Smooth muscle cell of the brain vasculature (primary cell): ENCODE measurements at regions not wholly inside any gene's neighbourhood (a gene's known extent, or its start where the extent isn't known, plus 50 kb on each side); places are given as distances from the start of the nearest gene placed in this dataset.
A peak's percentile ranks its signal among the peaks of the same experiment; 100 is the strongest.

Experiments
- DNase-seq: peaks from one replicate; pipeline ENCODE4 v3.0.0-alpha.2; 2012; ENCODE audit warnings: low read depth, low spot score

DNA sequence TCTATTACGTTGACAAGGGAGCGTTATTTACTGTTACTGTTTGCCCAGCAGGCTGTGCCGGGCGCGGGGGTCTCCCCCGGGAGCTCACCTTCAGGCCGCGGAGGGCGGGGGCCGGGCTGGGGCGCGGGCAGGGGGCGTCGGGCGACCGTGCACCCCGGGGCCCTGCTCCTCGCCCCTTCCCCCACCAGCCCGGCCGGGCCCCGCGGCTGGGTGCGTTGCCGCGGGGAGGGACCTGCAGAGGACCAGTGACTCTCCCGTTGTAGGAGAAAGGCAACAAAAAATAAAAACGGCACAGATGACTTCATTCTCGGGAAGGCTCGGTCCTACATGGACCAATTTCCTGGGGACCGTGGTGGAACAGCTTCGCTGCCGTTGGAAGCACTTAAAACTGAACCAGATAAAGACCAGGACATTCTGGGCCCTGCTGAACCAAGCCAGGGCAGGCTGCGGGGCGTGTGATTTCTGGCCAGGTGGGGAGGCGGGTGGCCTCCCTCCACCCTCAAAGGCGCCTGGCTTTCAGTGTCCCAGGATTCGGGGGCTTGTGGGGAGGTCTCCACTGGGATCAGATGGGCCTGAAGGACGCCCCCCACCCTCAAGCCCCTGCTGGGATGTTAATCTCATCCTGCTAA is 57.4 kb downstream of the IGLL1 start:
- DNase-seq, result no peak

- peak; percentile 54 for DNase-seq
These were observed 58.5 kb downstream of the IGLL1 start for GRCh38 chr22:23521441-23522113.

DNA sequence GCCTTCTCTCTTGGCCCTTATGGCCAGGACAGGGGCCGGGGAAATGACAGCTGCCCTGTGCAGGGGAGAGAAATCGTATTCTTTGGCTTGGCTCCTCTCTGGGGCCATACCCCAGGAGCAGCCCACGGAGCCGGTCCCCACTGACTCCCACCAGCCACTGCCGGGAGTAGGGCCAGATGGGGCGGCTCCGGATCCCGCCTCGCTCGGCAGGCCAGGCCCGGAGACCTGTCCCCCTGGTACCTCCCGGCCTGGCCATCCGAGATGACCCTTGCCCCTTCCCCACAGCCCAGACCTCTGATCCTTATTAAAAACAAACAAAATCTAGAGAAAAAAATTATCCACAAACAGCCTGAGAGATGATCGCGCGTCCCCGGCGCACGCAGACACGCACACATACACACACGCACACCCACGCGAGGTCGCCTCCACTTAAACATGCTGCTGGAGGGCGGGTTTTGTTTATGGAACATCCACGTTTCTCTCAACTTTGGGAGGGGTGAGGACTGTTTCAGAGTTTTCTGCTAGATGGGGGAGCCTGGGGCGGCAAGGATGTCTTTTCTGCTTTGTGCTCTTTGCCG is 59.1 kb downstream of the IGLL1 start:
- DNase-seq, result no peak

GRCh38 chr22:23519442-23520157 is 60.5 kb downstream of the IGLL1 start:
- DNase-seq, result no peak

DNA sequence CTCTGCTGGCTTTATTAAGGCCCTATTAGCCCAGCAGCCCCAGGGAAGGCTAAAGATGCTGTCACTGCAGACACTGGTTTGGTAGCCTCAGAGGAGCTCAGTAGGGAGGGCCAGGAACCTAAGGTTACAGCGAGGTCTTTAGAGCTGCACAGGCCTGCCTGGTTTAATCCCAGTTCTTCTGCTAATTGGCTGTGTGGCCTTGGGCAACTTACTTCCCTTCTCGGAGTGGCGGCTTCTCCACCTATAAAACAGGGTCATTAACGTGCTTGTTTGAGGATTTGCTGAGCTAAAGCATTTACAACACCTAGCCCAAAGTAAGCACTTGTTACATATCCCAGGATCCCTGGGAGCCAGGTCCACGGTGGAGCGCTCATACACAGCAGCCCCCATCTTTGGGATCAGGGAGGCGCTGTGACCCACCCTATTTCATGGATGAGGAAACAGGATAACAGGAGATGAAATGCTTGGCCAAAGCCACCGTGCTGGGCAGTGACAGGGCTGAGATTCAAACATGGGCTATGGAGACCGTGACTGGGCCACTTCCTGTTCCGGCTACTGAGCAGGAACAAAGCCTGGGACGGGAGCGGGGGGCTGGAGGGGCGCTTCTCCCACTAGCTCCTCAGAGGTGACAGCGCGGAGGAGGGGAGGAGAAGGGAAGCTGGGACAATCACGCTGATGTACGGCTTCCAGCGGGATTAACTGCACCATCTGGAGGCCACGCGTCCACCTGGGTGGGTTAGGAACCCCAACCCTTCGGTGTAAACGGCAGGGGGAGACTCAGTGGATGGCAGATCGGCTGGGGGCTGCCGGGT is 61.5 kb downstream of the IGLL1 start:
- no peak for DNase-seq

DNA sequence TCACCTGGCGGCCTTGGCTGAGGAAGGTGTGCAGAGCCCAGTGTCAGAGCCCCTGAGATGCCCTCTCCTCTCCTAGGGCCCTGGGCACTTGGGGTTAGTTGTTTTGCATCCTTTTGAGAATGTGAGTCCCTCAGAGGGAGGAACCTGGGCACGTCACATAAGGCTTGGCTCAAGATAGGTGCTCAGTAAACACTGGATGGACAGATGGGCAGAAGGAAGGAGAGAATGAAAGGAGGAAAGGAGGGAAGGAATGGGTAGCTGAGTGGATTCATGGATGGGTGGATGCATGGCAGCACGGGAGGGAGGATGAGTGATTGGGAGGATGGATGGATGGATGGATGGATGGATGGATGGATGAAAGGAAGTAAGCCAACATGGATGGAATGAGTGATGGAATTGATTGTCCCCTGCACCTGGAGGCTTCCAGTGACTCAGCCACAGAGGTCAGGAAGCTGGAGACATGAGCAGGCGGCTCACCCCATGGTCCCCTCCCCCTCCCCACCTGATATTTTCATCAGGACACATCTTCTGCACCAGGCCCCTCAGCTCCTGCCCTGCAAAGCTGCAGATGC is 62.2 kb downstream of the IGLL1 start:
- DNase-seq, result no peak

- no peak for DNase-seq
These were observed 63.8 kb downstream of the IGLL1 start for GRCh38 chr22:23516304-23516703.

DNA sequence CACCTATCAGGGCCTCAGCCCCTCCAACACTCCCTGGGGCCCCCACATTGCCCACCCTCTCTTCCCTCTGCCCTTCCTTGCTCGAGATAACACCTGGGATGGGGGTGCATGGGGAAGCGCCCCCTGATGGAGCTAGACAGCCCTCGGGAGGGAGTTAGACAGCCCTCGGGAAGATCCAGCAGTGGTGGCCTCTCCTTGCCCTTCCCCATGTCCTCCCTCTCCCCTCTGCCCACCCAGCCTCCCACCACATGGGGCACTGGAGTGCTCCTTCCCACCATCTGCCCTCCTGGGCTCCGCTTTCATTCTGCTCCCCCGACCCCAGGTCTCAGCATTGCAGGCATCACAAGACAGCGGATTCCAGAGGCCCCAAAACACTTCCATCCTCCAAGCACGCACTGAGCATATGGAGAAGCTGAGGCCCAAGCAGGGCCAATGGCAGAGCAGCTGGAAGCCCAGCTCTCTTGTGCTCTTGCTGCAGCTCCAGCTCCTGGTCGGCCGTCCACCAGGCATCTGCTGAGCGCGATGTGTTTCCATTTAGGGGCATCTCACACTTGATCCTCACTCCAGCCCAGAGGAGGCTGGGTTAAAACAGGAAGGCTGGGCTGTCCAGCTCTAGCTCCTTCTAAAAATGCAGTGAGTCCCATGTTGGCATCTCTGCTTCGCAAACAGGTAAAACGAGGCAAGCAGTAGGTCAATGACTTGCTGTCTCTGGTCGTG is 65.6 kb downstream of the IGLL1 start:
- DNase-seq, result no peak

GRCh38 chr22:23513705-23514104 is 66.4 kb downstream of the IGLL1 start:
- no peak for DNase-seq

DNA sequence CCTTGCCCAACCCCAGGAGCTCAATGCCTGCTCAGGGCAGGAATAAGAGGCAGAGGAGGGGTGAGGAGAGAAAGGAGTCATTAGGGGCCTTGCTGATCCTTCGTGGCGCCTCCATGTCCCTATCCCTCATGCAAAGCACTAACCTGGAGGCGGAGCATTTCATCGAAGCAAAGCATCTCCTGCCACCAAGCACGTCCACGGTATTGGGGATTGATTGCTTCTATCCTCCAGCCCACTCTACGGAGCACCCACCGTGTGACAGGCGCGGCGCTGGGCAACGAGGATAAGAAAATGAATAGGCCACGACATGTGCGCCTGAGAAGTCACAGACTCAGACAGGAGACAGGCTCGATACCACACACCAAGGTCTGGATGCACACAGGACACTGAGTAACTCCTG is 67.0 kb downstream of the IGLL1 start:
- no peak for DNase-seq

DNA sequence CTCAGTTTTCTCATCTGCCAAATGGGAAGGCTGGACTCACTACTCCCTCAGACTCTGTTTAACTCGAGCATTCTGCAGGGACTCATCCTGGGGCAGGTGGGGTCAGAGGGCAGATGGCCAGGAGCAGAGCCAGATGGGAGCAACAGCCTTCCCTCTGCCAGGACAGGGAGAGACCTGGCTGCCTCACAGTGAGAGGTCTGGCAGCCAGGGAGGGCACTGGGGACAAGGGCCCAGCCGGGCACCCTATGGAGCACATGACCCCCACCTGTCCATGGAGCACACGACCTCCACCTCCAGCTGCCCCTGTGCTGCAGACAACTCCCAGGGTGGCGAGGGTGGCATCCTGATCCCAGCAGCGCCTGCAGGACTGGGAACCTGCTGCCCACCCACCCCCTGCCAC is 67.4 kb downstream of the IGLL1 start:
- no peak for DNase-seq

DNA sequence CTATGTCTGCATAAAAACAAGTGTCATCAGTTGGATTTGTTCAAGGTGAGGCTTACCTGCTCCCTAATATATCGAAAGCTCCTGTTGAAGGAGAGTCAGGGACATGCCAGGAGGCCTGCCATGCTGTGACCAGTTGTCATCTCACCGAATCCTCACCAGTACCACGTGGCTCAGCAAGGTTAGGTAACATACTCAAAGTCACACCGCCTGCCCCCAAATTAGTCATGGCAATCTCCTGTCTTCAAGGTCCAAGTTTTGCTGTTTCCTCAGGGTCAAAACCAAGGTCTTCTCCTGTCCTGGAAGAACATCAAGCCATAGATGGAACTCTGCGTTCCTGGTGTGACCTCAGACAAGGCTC is 67.8 kb downstream of the IGLL1 start:
- no peak for DNase-seq

- no peak for DNase-seq
These were observed 68.3 kb downstream of the IGLL1 start for GRCh38 chr22:23511627-23512347.

- peak; percentile 89 for DNase-seq
These were observed 70.4 kb downstream of the IGLL1 start for GRCh38 chr22:23509571-23510302.

- DNase-seq, result no peak
These were observed 75.6 kb downstream of the IGLL1 start for GRCh38 chr22:23504516-23504915.

- no peak for DNase-seq
These were observed 76.2 kb downstream of the IGLL1 start for GRCh38 chr22:23503736-23504440.

- no peak for DNase-seq
These were observed 76.9 kb downstream of the IGLL1 start for GRCh38 chr22:23503142-23503541.

DNA sequence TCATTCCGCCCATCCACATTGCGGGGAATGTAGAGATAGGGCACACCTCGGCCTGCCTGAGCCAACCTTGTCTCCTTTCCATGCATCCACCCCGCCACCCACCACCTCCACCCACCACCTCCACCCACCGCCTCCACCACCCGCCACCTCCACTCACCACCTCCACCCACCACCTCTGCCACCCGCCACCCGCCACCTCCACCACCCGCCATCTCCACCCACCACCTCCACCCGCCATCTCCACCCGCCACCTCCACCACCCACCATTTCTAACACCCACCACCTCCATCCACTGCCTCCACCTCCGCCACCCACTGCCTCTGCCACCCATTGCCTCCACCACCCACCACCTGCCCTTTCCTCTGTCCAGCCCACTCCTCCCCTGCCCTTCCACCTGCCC is 78.4 kb downstream of the IGLL1 start:
- DNase-seq, result no peak

GRCh38 chr22:23501261-23501619 is 78.8 kb downstream of the IGLL1 start:
- DNase-seq, result no peak
